MG63 (cell line): ENCODE measurements at regions not wholly inside any gene's neighbourhood (a gene's known extent, or its start where the extent isn't known, plus 50 kb on each side); places are given as distances from the start of the nearest gene placed in this dataset.

ENCODE experiments used
- DNase-seq: peaks from one replicate; pipeline ENCODE4 v3.0.0-alpha.2; 2020
- H3K27me3 ChIP-seq: fragments of 250-450 bp; sonication (Bioruptor Pico); 2 replicates; pipeline ENCODE4 v1.5.1; 2020; ENCODE audit warnings: mild to moderate bottlenecking, moderate library complexity
- H3K36me3 ChIP-seq: fragments of 250-450 bp; sonication (Bioruptor Pico); 2 replicates; pipeline ENCODE4 v1.5.1; 2020; ENCODE audit warnings: mild to moderate bottlenecking, moderate library complexity
- H3K4me3 ChIP-seq: fragments of 250-450 bp; sonication (Bioruptor Pico); 2 replicates; pipeline ENCODE4 v1.5.1; 2020; ENCODE audit warnings: mild to moderate bottlenecking, moderate library complexity
- H3K9me3 ChIP-seq: fragments of 250-450 bp; sonication (Bioruptor Pico); 2 replicates; pipeline ENCODE4 v1.5.1; 2020; ENCODE audit warnings: mild to moderate bottlenecking, moderate library complexity

- H3K36me3 ChIP-seq = no peaks in the 10 kb centered on the region
- no peak overlapping the region for H3K4me3 ChIP-seq
- no peak for DNase-seq
- no peaks in the 10 kb centered on the region for H3K27me3 ChIP-seq
- H3K9me3 ChIP-seq = no peaks in the 10 kb centered on the region
Observed at GRCh38 chr17:72238157-72238673, 117.4 kb downstream of the SOX9 start.

- Histone ChIP-seq H3K4me3 (no peak overlapping the region), H3K9me3 (peaks cover 9% of the 10 kb centered on the region; the same call in 1 of the 2 replicates), H3K27me3 (no peaks in the 10 kb centered on the region), H3K36me3 (no peaks in the 10 kb centered on the region)
- no peak for DNase-seq
Observed at GRCh38 chr17:72239548-72239947, 118.7 kb downstream of the SOX9 start.

GRCh38 chr17:72240333-72240732 is 119.5 kb downstream of the SOX9 start:
- Histone ChIP-seq H3K4me3 (no peak overlapping the region), H3K36me3 (no peaks in the 10 kb centered on the region), H3K27me3 (no peaks in the 10 kb centered on the region), H3K9me3 (peaks cover 9% of the 10 kb centered on the region; the same call in 1 of the 2 replicates)
- no peak for DNase-seq

- Histone ChIP-seq H3K9me3 (peaks cover 9% of the 10 kb centered on the region; the same call in 1 of the 2 replicates), H3K36me3 (no peaks in the 10 kb centered on the region), H3K27me3 (no peaks in the 10 kb centered on the region), H3K4me3 (no peak overlapping the region)
- DNase-seq = no peak
Observed at GRCh38 chr17:72244494-72244893, 123.7 kb downstream of the SOX9 start.

- Histone ChIP-seq H3K9me3 (peaks cover 9% of the 10 kb centered on the region; the same call in 1 of the 2 replicates), H3K4me3 (no peak overlapping the region), H3K27me3 (no peaks in the 10 kb centered on the region), H3K36me3 (no peaks in the 10 kb centered on the region)
- DNase-seq = peak; percentile 45
Observed at GRCh38 chr17:72244956-72245355, 124.1 kb downstream of the SOX9 start.

GRCh38 chr17:72249441-72249840 is 128.6 kb downstream of the SOX9 start:
- Histone ChIP-seq H3K9me3 (peaks cover 1% of the 10 kb centered on the region; the same call in 1 of the 2 replicates), H3K36me3 (no peaks in the 10 kb centered on the region), H3K4me3 (no peak overlapping the region), H3K27me3 (no peaks in the 10 kb centered on the region)
- no peak for DNase-seq

GRCh38 chr17:72250206-72250605 is 129.4 kb downstream of the SOX9 start:
- no peaks in the 10 kb centered on the region for H3K27me3 ChIP-seq
- no peak for DNase-seq
- no peak overlapping the region for H3K4me3 ChIP-seq
- no peaks in the 10 kb centered on the region for H3K36me3 ChIP-seq
- H3K9me3 ChIP-seq = no peaks in the 10 kb centered on the region

GRCh38 chr17:72253597-72253996 is 132.8 kb downstream of the SOX9 start:
- Histone ChIP-seq H3K9me3 (no peaks in the 10 kb centered on the region), H3K27me3 (no peaks in the 10 kb centered on the region), H3K36me3 (no peaks in the 10 kb centered on the region), H3K4me3 (no peak overlapping the region)
- no peak for DNase-seq

- DNase-seq = no peak
- H3K9me3 ChIP-seq = no peaks in the 10 kb centered on the region
- no peak overlapping the region for H3K4me3 ChIP-seq
- no peaks in the 10 kb centered on the region for H3K36me3 ChIP-seq
- no peaks in the 10 kb centered on the region for H3K27me3 ChIP-seq
Observed at GRCh38 chr17:72254808-72255449, 134.1 kb downstream of the SOX9 start.

- no peak overlapping the region for H3K4me3 ChIP-seq
- no peak for DNase-seq
- H3K36me3 ChIP-seq = no peaks in the 10 kb centered on the region
Observed at GRCh38 chr17:72255481-72255880, 134.7 kb downstream of the SOX9 start.

GRCh38 chr17:72258711-72259110 is 137.9 kb downstream of the SOX9 start:
- H3K36me3 ChIP-seq = no peaks in the 10 kb centered on the region
- no peaks in the 10 kb centered on the region for H3K27me3 ChIP-seq
- DNase-seq = no peak
- H3K9me3 ChIP-seq = no peaks in the 10 kb centered on the region; the same call in 1 of the 2 replicates
- no peak overlapping the region for H3K4me3 ChIP-seq

More at GRCh38 chr17:72255481-72255880, 134.7 kb downstream of the SOX9 start:
- Histone ChIP-seq H3K9me3 (no peaks in the 10 kb centered on the region), H3K27me3 (no peaks in the 10 kb centered on the region)

GRCh38 chr17:72259922-72260321 is 139.1 kb downstream of the SOX9 start:
- Histone ChIP-seq H3K4me3 (no peak overlapping the region), H3K27me3 (no peaks in the 10 kb centered on the region), H3K36me3 (no peaks in the 10 kb centered on the region), H3K9me3 (no peaks in the 10 kb centered on the region; the same call in 1 of the 2 replicates)
- DNase-seq = no peak

GRCh38 chr17:72262766-72263165 is 141.9 kb downstream of the SOX9 start:
- Histone ChIP-seq H3K4me3 (no peak overlapping the region), H3K36me3 (no peaks in the 10 kb centered on the region), H3K27me3 (no peaks in the 10 kb centered on the region), H3K9me3 (no peaks in the 10 kb centered on the region; the same call in 1 of the 2 replicates)
- DNase-seq = no peak

- no peak overlapping the region for H3K4me3 ChIP-seq
- no peaks in the 10 kb centered on the region for H3K27me3 ChIP-seq
- H3K36me3 ChIP-seq = no peaks in the 10 kb centered on the region
- H3K9me3 ChIP-seq = no peaks in the 10 kb centered on the region; the same call in 1 of the 2 replicates
- DNase-seq = no peak
Observed at GRCh38 chr17:72264682-72265405, 144.0 kb downstream of the SOX9 start.

GRCh38 chr17:72266112-72266775 is 145.4 kb downstream of the SOX9 start:
- no peak for DNase-seq
- Histone ChIP-seq H3K36me3 (no peaks in the 10 kb centered on the region), H3K27me3 (no peaks in the 10 kb centered on the region), H3K9me3 (no peaks in the 10 kb centered on the region; the same call in 1 of the 2 replicates), H3K4me3 (no peak overlapping the region)

- DNase-seq = no peak
- H3K36me3 ChIP-seq = no peaks in the 10 kb centered on the region
- H3K4me3 ChIP-seq = no peak overlapping the region
- no peaks in the 10 kb centered on the region for H3K27me3 ChIP-seq
- H3K9me3 ChIP-seq = no peaks in the 10 kb centered on the region; the same call in 1 of the 2 replicates
Observed at GRCh38 chr17:72267601-72268000, 146.8 kb downstream of the SOX9 start.

GRCh38 chr17:72268431-72268830 is 147.6 kb downstream of the SOX9 start:
- H3K27me3 ChIP-seq = no peaks in the 10 kb centered on the region
- H3K36me3 ChIP-seq = no peaks in the 10 kb centered on the region
- no peak for DNase-seq
- H3K9me3 ChIP-seq = no peaks in the 10 kb centered on the region
- H3K4me3 ChIP-seq = no peak overlapping the region
